ENCODE measurements at regions not wholly inside any gene's neighbourhood (a gene's known extent, or its start where the extent isn't known, plus 50 kb on each side); places are given as distances from the start of the nearest gene placed in this dataset.

DNA sequence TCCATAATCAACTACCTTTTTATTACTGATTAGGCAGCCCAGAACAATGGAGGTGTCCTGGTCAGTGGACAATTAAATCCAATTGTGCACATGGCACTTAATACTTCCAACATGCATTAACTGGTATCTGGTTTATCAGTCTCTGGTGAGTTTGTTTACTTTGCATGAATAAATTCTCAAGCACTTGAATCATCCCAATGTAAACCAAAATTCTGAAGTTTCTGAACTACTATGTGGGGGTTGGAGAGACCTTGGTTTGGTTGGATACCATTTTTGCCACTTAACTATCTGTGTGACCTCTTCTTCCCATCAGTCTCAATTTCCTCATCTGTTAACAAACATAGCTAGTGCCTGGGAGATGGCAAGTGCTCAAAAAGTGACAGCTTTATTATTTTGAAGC lies 70.5 kb upstream of the MAP4 start:
- H3K27ac ChIP-seq: peak overlapping the region; percentile 31 to 100 (median 100)
- H3K36me3 ChIP-seq: peaks cover 0 to 5% (median 0%) of the 10 kb centered on the region in 3 donors
- no peak for DNase-seq (ENCODE audit: low spot score in 2 of 2)
- peaks cover 0 to 60% (median 26%) of the 10 kb centered on the region in 4 donors for H3K4me1 ChIP-seq
- peak overlapping the region in 1 of 4 donors; percentile 98 for H3K4me3 ChIP-seq
- TF ChIP-seq POLR2A (IDR thresholded peaks at IDR 0.05): no peak
- no peak for TF ChIP-seq EP300 (IDR thresholded peaks at IDR 0.05)
- TF ChIP-seq, protein P1, sequence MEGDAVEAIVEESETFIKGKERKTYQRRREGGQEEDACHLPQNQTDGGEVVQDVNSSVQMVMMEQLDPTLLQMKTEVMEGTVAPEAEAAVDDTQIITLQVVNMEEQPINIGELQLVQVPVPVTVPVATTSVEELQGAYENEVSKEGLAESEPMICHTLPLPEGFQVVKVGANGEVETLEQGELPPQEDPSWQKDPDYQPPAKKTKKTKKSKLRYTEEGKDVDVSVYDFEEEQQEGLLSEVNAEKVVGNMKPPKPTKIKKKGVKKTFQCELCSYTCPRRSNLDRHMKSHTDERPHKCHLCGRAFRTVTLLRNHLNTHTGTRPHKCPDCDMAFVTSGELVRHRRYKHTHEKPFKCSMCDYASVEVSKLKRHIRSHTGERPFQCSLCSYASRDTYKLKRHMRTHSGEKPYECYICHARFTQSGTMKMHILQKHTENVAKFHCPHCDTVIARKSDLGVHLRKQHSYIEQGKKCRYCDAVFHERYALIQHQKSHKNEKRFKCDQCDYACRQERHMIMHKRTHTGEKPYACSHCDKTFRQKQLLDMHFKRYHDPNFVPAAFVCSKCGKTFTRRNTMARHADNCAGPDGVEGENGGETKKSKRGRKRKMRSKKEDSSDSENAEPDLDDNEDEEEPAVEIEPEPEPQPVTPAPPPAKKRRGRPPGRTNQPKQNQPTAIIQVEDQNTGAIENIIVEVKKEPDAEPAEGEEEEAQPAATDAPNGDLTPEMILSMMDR (IDR thresholded peaks at IDR 0.05): no peak
- no peaks in the 10 kb centered on the region for H3K9me3 ChIP-seq
- no peaks in the 10 kb centered on the region for H3K27me3 ChIP-seq

DNA sequence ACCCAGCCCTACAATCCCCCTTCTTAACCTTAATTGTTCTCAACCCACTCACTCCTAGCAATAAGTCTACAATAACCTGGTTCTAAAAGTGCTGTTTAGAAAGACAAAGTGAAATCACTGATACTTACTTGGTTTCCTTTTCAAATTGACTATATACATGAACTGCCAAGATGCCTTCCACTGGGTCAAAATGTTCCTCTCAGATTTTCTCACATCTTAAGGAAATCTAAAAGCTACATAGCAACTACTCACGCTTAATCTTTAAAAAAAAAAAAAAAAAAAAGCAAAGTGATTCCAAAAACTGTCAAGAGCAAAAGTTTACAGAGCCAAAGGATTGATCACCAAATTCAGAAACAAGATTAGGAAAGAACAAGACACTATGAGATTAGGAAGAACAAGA lies 68.7 kb upstream of the MAP4 start:
- peaks cover 0 to 74% (median 26%) of the 10 kb centered on the region in 4 donors for H3K4me1 ChIP-seq
- peak overlapping the region in 3 of 4 donors; percentile 17 to 100 (median 100) for H3K27ac ChIP-seq
- H3K27me3 ChIP-seq: no peaks in the 10 kb centered on the region
- 55 to 70% methylated on average over 1 of the region's 1 CpG for WGBS, 2 donors
- no peak overlapping the region for H3K4me3 ChIP-seq
- DNase-seq (ENCODE audit: low spot score in 2 of 2): no peak
- no peaks in the 10 kb centered on the region for H3K9me3 ChIP-seq
- peaks cover 0 to 5% (median 0%) of the 10 kb centered on the region in 3 donors for H3K36me3 ChIP-seq
- no peak for TF ChIP-seq POLR2A (IDR thresholded peaks at IDR 0.05)
- TF ChIP-seq, protein P1 (IDR thresholded peaks at IDR 0.05): no peak
- TF ChIP-seq EP300 (IDR thresholded peaks at IDR 0.05): no peak

DNA sequence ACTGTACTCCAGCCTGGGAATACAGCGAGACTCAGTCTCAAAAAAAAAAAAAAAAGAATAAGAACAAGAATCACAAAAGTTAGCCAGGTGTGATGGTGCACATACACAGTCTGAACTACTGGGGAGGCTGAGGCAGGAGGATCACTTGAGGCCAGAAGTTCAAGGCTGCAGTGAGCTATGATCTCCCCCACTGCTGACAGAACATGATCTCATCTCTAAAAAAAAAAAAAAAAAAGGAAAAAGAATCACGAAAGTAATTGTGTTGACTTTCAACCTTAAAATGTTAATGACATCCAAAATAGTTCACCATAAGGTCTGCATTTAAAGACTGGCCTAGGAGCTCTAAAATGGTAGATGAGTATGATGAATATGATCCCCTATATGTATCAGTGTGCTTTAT lies 68.0 kb upstream of the MAP4 start:
- H3K36me3 ChIP-seq: peaks cover 0 to 5% (median 0%) of the 10 kb centered on the region in 3 donors
- WGBS, 2 donors: 61% methylated on average over 2 of the region's 2 CpGs
- no peak overlapping the region for H3K4me3 ChIP-seq
- peak overlapping the region in 2 of 4 donors; percentile 100 for H3K27ac ChIP-seq
- no peaks in the 10 kb centered on the region for H3K27me3 ChIP-seq
- H3K4me1 ChIP-seq: peaks cover 0 to 76% (median 25%) of the 10 kb centered on the region in 4 donors
- DNase-seq (ENCODE audit: low spot score in 2 of 2): no peak
- H3K9me3 ChIP-seq: no peaks in the 10 kb centered on the region
- TF ChIP-seq, protein P1 (IDR thresholded peaks at IDR 0.05): no peak
- TF ChIP-seq POLR2A (IDR thresholded peaks at IDR 0.05) (no peak), EP300 (IDR thresholded peaks at IDR 0.05) (no peak)

DNA sequence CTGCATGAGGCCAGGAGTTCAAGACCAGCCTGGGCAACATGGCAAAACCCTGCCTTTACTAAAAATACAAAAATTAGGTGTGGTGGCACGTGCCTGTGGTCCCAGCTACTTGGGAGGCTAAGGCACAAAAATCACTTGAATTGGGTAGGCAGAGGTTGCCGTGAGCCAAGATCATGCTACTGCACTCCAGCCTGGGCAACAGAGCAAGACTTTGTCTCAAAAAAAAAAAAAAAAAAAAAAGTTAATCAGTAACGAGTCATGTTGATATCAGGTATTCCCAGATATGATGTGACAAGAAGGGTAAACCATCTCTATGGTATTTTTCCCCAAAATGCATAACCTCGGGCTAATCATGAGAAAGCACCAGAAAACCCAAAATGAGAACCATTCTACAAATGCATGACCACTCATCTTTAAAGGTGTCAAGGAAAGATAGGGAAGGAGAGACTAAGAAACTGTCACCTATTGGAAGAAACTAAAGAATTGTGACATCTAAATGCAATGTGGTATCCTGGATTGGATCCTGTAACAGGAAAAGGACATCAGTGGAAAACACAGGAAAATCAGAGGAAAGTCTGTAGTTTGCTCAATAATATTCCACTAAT lies 66.5 kb upstream of the MAP4 start:
- H3K4me1 ChIP-seq: peaks cover 0 to 86% (median 28%) of the 10 kb centered on the region in 4 donors

DNA sequence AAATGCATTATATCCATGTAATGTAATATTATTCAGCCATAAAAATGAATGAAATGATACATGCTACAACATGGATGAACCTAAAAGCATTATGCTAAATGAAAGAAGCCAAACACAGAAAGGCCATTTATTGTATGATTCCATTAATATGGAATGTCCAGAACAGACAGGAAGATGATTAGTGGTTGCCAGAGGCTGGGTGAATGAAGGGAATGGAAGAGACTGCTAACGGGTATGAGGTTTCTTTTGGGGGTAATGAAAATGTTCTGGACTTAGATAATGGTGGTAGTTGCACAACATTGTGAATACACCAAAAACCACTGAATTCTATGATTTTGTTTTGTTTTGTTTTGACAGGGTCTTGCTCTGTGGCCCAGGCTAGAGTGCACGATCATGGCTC lies 61.6 kb upstream of the MAP4 start:
- peaks cover 0 to 57% (median 12%) of the 10 kb centered on the region in 4 donors for H3K4me1 ChIP-seq
- H3K36me3 ChIP-seq: peaks cover 0 to 7% (median 0%) of the 10 kb centered on the region in 3 donors
- H3K27me3 ChIP-seq: no peaks in the 10 kb centered on the region
- 26 to 31% methylated on average over 2 of the region's 2 CpGs for WGBS, 2 donors
- TF ChIP-seq, protein P1 (IDR thresholded peaks at IDR 0.05): no peak
- TF ChIP-seq EP300 (IDR thresholded peaks at IDR 0.05): no peak
- TF ChIP-seq POLR2A (IDR thresholded peaks at IDR 0.05): no peak
- H3K27ac ChIP-seq: peak overlapping the region in 2 of 4 donors; percentile 24 to 60
- DNase-seq (ENCODE audit: low spot score in 2 of 2): no peak
- H3K4me3 ChIP-seq: no peak overlapping the region
- no peaks in the 10 kb centered on the region for H3K9me3 ChIP-seq

More for the DNA sequence above, 66.5 kb upstream of the MAP4 start:
- Histone ChIP-seq H3K4me3 (no peak overlapping the region), H3K27ac (peak overlapping the region in 2 of 4 donors; percentile 13 to 38), H3K9me3 (no peaks in the 10 kb centered on the region), H3K27me3 (no peaks in the 10 kb centered on the region), H3K36me3 (peaks cover 0 to 5% (median 0%) of the 10 kb centered on the region in 3 donors)
- TF ChIP-seq POLR2A (IDR thresholded peaks at IDR 0.05) (no peak), EP300 (IDR thresholded peaks at IDR 0.05) (no peak)
- TF ChIP-seq, protein P1 (IDR thresholded peaks at IDR 0.05): no peak
- WGBS, 2 donors: 78 to 82% methylated on average over 4 of the region's 4 CpGs
- no peak for DNase-seq (ENCODE audit: low spot score in 2 of 2)

All from tibial nerve (tissue), 4 donors.